ENCODE measurements at regions not wholly inside any gene's neighbourhood (a gene's known extent, or its start where the extent isn't known, plus 50 kb on each side); places are given as distances from the start of the nearest gene placed in this dataset.

- no peak overlapping the region for H3K4me3 ChIP-seq (ENCODE audit: low read length)
- H3K27ac ChIP-seq (ENCODE audit: low read length): no peak overlapping the region
- H3K27me3 ChIP-seq (ENCODE audit: insufficient read depth, low read depth, low read length): no peaks in the 10 kb centered on the region
- H3K36me3 ChIP-seq (ENCODE audit: insufficient read depth, low read length): no peaks in the 10 kb centered on the region
- H2AFZ ChIP-seq (ENCODE audit: low read depth, low read length): no peak overlapping the region
- H3K4me2 ChIP-seq (ENCODE audit: low read length): no peak overlapping the region
- TF ChIP-seq TAF1 (IDR thresholded peaks at IDR 0.05; ENCODE audit: low read depth): no peak
- no peak for TF ChIP-seq EP300 (conservative IDR thresholded peaks at IDR 0.05; ENCODE audit: poor library complexity, severe bottlenecking)
- TF ChIP-seq CTCF (IDR thresholded peaks at IDR 0.05; ENCODE audit: poor library complexity, severe bottlenecking): no peak
- TF ChIP-seq POLR2AphosphoS5 (IDR thresholded peaks at IDR 0.05): no peak
- no peak for TF ChIP-seq SMC3 (conservative IDR thresholded peaks at IDR 0.05; ENCODE audit: poor library complexity)
- H3K9me3 ChIP-seq (ENCODE audit: low read length): no peaks in the 10 kb centered on the region
- H4K20me1 ChIP-seq (ENCODE audit: insufficient read depth): no peaks in the 10 kb centered on the region
- no peaks in the 10 kb centered on the region for H3F3A ChIP-seq (ENCODE audit: insufficient read depth, low read length, poor library complexity, severe bottlenecking)
- H3K9ac ChIP-seq (ENCODE audit: low read length): no peak overlapping the region
- H3K79me2 ChIP-seq (replicated peaks; ENCODE audit: insufficient read depth, low read length): no peaks in the 10 kb centered on the region
- H3K9me2 ChIP-seq (ENCODE audit: insufficient read depth, low read length): no peaks in the 10 kb centered on the region
Observed at GRCh38 chr3:148136816-148137215, 560.9 kb upstream of the AGTR1 start.

GRCh38 chr3:148146241-148146640 is 551.5 kb upstream of the AGTR1 start:
- Histone ChIP-seq H4K20me1 (ENCODE audit: insufficient read depth) (no peaks in the 10 kb centered on the region), H3K9ac (ENCODE audit: low read length) (no peak overlapping the region), H3K79me2 (replicated peaks; ENCODE audit: insufficient read depth, low read length) (no peaks in the 10 kb centered on the region), H3F3A (ENCODE audit: insufficient read depth, low read length, poor library complexity, severe bottlenecking) (no peaks in the 10 kb centered on the region), H3K9me2 (ENCODE audit: insufficient read depth, low read length) (no peaks in the 10 kb centered on the region), H3K27ac (ENCODE audit: low read length) (no peak overlapping the region), H3K36me3 (ENCODE audit: insufficient read depth, low read length) (no peaks in the 10 kb centered on the region), H3K4me3 (ENCODE audit: low read length) (no peak overlapping the region), H3K9me3 (ENCODE audit: low read length) (no peaks in the 10 kb centered on the region), H2AFZ (ENCODE audit: low read depth, low read length) (no peak overlapping the region), H3K4me2 (ENCODE audit: low read length) (no peak overlapping the region), H3K27me3 (ENCODE audit: insufficient read depth, low read depth, low read length) (no peaks in the 10 kb centered on the region)
- TF ChIP-seq EP300 (conservative IDR thresholded peaks at IDR 0.05; ENCODE audit: poor library complexity, severe bottlenecking): no peak
- TF ChIP-seq EZH2 (IDR thresholded peaks at IDR 0.05; ENCODE audit: borderline replicate concordance, insufficient read depth, low read length, poor library complexity, severe bottlenecking): no peak
- TF ChIP-seq CTCF (IDR thresholded peaks at IDR 0.05; ENCODE audit: poor library complexity, severe bottlenecking): no peak

GRCh38 chr3:148146947-148147826 is 550.5 kb upstream of the AGTR1 start:
- no peak overlapping the region for H3K4me2 ChIP-seq (ENCODE audit: low read length)
- TF ChIP-seq CTCF (IDR thresholded peaks at IDR 0.05; ENCODE audit: poor library complexity, severe bottlenecking) (no peak), EZH2 (IDR thresholded peaks at IDR 0.05; ENCODE audit: borderline replicate concordance, insufficient read depth, low read length, poor library complexity, severe bottlenecking) (no peak), RAD21 (conservative IDR thresholded peaks at IDR 0.05) (no peak), EP300 (conservative IDR thresholded peaks at IDR 0.05; ENCODE audit: poor library complexity, severe bottlenecking) (no peak), SMC3 (conservative IDR thresholded peaks at IDR 0.05; ENCODE audit: poor library complexity) (no peak)

More at GRCh38 chr3:148146947-148147826, 550.5 kb upstream of the AGTR1 start:
- Histone ChIP-seq H3F3A (ENCODE audit: insufficient read depth, low read length, poor library complexity, severe bottlenecking) (no peaks in the 10 kb centered on the region), H2AFZ (ENCODE audit: low read depth, low read length) (no peak overlapping the region), H3K9ac (ENCODE audit: low read length) (no peak overlapping the region), H3K36me3 (ENCODE audit: insufficient read depth, low read length) (no peaks in the 10 kb centered on the region), H3K27me3 (ENCODE audit: insufficient read depth, low read depth, low read length) (no peaks in the 10 kb centered on the region), H3K27ac (ENCODE audit: low read length) (no peak overlapping the region), H4K20me1 (ENCODE audit: insufficient read depth) (no peaks in the 10 kb centered on the region), H3K79me2 (replicated peaks; ENCODE audit: insufficient read depth, low read length) (no peaks in the 10 kb centered on the region), H3K4me3 (ENCODE audit: low read length) (no peak overlapping the region), H3K9me2 (ENCODE audit: insufficient read depth, low read length) (no peaks in the 10 kb centered on the region), H3K9me3 (ENCODE audit: low read length) (no peaks in the 10 kb centered on the region)
